LNCAP (cell line): ENCODE measurements at regions not wholly inside any gene's neighbourhood (a gene's known extent, or its start where the extent isn't known, plus 50 kb on each side); places are given as distances from the start of the nearest gene placed in this dataset.

Source experiments
- TF ChIP-seq, protein P1 (sequence below): fragments of 450-650 bp; IDR thresholded peaks from 2 replicates; pipeline ENCODE4 v1.5.1; 2017; ENCODE audit warnings: mild to moderate bottlenecking

DNA sequence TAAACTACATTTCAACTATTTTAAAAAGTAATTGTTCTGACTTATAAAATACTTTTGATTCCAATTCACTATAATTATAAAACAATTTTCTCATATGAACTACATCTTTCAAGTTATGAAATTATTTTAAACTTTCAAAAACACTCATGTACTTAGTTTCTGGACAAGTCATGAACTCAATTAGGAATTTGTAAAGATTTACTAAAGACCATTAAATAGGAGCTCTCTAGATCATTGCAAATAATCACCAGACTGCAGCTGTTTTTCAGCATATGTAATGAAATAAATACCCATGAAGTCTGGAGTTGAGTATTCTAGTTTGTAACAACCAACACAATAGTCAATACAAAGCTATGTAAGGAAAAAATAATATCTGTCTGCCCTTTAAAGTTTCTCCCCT is 605.1 kb upstream of the MIR17HG start:
- TF ChIP-seq, protein P1, sequence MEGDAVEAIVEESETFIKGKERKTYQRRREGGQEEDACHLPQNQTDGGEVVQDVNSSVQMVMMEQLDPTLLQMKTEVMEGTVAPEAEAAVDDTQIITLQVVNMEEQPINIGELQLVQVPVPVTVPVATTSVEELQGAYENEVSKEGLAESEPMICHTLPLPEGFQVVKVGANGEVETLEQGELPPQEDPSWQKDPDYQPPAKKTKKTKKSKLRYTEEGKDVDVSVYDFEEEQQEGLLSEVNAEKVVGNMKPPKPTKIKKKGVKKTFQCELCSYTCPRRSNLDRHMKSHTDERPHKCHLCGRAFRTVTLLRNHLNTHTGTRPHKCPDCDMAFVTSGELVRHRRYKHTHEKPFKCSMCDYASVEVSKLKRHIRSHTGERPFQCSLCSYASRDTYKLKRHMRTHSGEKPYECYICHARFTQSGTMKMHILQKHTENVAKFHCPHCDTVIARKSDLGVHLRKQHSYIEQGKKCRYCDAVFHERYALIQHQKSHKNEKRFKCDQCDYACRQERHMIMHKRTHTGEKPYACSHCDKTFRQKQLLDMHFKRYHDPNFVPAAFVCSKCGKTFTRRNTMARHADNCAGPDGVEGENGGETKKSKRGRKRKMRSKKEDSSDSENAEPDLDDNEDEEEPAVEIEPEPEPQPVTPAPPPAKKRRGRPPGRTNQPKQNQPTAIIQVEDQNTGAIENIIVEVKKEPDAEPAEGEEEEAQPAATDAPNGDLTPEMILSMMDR, result no peak

- TF ChIP-seq, protein P1, result no peak
Measured at GRCh38 chr13:90746230-90746629, 601.3 kb upstream of the MIR17HG start.

DNA sequence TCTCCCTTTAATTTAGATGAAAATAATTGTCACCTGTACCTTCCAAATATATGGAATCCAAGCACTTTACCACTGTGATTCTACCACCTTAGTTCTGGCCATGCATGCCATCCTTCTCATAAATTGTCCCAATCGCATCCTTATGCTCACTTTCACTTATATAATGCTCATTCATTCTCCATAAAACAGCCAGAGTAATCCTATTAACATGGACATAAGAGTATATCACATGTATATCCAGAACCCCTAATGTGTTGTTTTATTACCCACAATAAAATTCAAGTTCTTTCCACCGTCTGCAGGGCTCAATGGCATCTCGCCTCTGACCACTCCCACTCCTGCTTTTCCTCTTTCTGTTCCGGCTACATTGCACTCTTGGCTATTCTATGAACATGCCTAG is 597.5 kb upstream of the MIR17HG start:
- TF ChIP-seq, protein P1, result no peak

GRCh38 chr13:90751026-90751425 is 596.5 kb upstream of the MIR17HG start:
- TF ChIP-seq, protein P1, result no peak

DNA sequence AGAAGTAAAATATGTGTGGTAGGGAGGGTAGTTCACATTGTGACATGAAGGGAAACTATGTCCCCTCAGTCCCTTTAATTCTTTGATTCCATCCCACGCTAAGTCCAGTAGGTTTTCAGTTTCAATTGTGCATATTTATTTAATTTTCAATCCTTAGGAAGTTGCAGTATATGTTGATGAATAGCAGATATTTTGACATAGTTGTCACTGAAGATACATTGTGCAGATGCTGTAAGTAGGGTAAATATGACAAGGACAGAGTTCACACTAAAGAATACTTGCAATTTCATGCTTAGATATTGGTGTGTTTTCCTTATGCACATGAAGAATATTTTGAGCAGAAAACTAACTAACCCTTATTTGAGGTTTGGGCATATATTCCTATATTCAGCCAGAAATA is 595.4 kb upstream of the MIR17HG start:
- TF ChIP-seq, protein P1, result no peak

GRCh38 chr13:90757127-90757680 is 590.3 kb upstream of the MIR17HG start:
- TF ChIP-seq, protein P1, result no peak

DNA sequence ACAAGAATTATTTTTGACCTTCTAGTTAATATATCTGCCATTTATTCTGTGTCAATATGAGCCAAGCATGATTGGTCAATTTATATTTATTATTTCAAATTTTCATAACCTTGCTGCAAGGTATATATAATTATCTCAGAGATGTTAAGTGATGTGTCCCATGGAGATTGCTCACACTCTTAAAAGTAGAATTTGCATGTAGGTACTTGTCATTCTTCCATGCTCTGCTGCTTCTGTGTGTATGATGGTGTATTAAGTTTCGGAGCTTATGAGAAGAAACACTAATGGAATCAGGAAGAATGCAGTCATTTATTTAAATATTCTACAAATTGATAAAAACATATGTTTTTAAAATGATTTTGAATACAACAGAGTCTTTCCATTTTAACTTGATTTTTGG is 586.8 kb upstream of the MIR17HG start:
- TF ChIP-seq, protein P1, result no peak
